LNCAP (cell line): ENCODE measurements at regions not wholly inside any gene's neighbourhood (a gene's known extent, or its start where the extent isn't known, plus 50 kb on each side); places are given as distances from the start of the nearest gene placed in this dataset.

Experiments
- CTCF ChIP-seq: fragments of 450-650 bp; IDR thresholded peaks from 2 replicates; pipeline ENCODE4 v1.5.1; 2017; ENCODE audit warnings: mild to moderate bottlenecking

GRCh38 chr16:87228363-87228762 is 88.8 kb downstream of the C16orf95 start:
- no peak for TF ChIP-seq CTCF

- no peak for TF ChIP-seq CTCF
Observed at GRCh38 chr16:87229230-87230188, 87.7 kb downstream of the C16orf95 start.

- TF ChIP-seq CTCF = no peak
Observed at GRCh38 chr16:87230571-87230970, 86.6 kb downstream of the C16orf95 start.

GRCh38 chr16:87231295-87231694 is 85.9 kb downstream of the C16orf95 start:
- no peak for TF ChIP-seq CTCF

- no peak for TF ChIP-seq CTCF
Observed at GRCh38 chr16:87231911-87232310, 85.3 kb downstream of the C16orf95 start.

- no peak for TF ChIP-seq CTCF
Observed at GRCh38 chr16:87233928-87234327, 83.3 kb downstream of the C16orf95 start.

- no peak for TF ChIP-seq CTCF
Observed at GRCh38 chr16:87234601-87235000, 82.6 kb downstream of the C16orf95 start.
